ENCODE measurements at regions not wholly inside any gene's neighbourhood (a gene's known extent, or its start where the extent isn't known, plus 50 kb on each side); places are given as distances from the start of the nearest gene placed in this dataset.

DNA sequence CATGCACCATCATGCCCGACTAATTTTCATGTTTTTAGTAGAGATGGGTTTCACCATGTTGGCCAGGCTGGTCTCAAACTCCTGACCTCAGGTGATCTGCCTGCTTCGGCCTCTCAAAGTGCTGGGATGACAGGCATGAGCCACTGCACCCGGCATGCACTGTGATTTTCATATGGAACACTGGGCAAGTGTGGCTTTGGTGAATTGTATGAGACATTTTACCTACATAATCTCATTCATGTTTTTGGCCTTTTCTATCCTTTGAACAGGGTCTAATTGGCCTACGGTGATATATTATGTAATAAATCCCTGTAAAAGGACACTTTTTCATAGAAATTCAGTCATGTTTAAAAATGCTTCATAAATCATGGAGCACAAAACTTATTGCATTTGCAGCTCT, 128.7 kb upstream of the SEMA6A start:
- TF ChIP-seq CTCF (IDR thresholded peaks at IDR 0.05 in 2 of 3, conservative IDR thresholded peaks at IDR 0.05 in 1 of 3; ENCODE audit: control insufficient read depth in 2 of 3, extremely low read depth in 1 of 3, insufficient read depth in 1 of 3, low read depth in 3 of 3, low read length in 3 of 3) = no peak
- TF ChIP-seq, protein P1, sequence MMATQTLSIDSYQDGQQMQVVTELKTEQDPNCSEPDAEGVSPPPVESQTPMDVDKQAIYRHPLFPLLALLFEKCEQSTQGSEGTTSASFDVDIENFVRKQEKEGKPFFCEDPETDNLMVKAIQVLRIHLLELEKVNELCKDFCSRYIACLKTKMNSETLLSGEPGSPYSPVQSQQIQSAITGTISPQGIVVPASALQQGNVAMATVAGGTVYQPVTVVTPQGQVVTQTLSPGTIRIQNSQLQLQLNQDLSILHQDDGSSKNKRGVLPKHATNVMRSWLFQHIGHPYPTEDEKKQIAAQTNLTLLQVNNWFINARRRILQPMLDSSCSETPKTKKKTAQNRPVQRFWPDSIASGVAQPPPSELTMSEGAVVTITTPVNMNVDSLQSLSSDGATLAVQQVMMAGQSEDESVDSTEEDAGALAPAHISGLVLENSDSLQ (IDR thresholded peaks at IDR 0.05) = no peak
- no peak for TF ChIP-seq ELK1 (IDR thresholded peaks at IDR 0.05; ENCODE audit: low read depth, low read length)
- no peak for TF ChIP-seq POLR2A (IDR thresholded peaks at IDR 0.05; ENCODE audit: low read depth, low read length)
- no peak for TF ChIP-seq CBFB (IDR thresholded peaks at IDR 0.05; ENCODE audit: low read depth)
- TF ChIP-seq, protein P2, sequence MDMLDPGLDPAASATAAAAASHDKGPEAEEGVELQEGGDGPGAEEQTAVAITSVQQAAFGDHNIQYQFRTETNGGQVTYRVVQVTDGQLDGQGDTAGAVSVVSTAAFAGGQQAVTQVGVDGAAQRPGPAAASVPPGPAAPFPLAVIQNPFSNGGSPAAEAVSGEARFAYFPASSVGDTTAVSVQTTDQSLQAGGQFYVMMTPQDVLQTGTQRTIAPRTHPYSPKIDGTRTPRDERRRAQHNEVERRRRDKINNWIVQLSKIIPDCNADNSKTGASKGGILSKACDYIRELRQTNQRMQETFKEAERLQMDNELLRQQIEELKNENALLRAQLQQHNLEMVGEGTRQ (IDR thresholded peaks at IDR 0.05; ENCODE audit: borderline replicate concordance, low read depth, low read length) = no peak
- no peak for TF ChIP-seq IRF3 (IDR thresholded peaks at IDR 0.05)
- no peak for TF ChIP-seq CHD1 (IDR thresholded peaks at IDR 0.05; ENCODE audit: low read depth, low read length)
- TF ChIP-seq NFXL1 (IDR thresholded peaks at IDR 0.05; ENCODE audit: borderline replicate concordance) = no peak
- no peak for TF ChIP-seq MYB (IDR thresholded peaks at IDR 0.05; ENCODE audit: borderline replicate concordance, low read depth, low read length)
- TF ChIP-seq, protein P3, sequence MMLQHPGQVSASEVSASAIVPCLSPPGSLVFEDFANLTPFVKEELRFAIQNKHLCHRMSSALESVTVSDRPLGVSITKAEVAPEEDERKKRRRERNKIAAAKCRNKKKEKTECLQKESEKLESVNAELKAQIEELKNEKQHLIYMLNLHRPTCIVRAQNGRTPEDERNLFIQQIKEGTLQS (IDR thresholded peaks at IDR 0.05; ENCODE audit: borderline replicate concordance, extremely low read depth, low read depth, low read length) = no peak

All from GM12878 (cell line).